BE2C (cell line): ENCODE measurements at regions not wholly inside any gene's neighbourhood (a gene's known extent, or its start where the extent isn't known, plus 50 kb on each side); places are given as distances from the start of the nearest gene placed in this dataset.

Experiments used
- DNase-seq: peaks from one replicate; pipeline ENCODE4 v3.0.0-alpha.2; 2020
- H3K27me3 ChIP-seq: fragments of 250-450 bp; sonication (Bioruptor Pico); 2 replicates; pipeline ENCODE4 v1.5.1; 2020; ENCODE audit warnings: mild to moderate bottlenecking
- H3K36me3 ChIP-seq: fragments of 250-450 bp; sonication (Bioruptor Pico); 2 replicates; pipeline ENCODE4 v1.5.1; 2020; ENCODE audit warnings: mild to moderate bottlenecking
- H3K4me1 ChIP-seq: fragments of 250-450 bp; sonication (Bioruptor Pico); 2 replicates; pipeline ENCODE4 v1.5.1; 2020
- H3K4me3 ChIP-seq: 2 replicates; pipeline ENCODE4 v1.5.1; 2011; ENCODE audit warnings: low read depth, low read length
- H3K9me3 ChIP-seq: fragments of 250-450 bp; sonication (Bioruptor Pico); 2 replicates; pipeline ENCODE4 v1.5.1; 2020
- TF ChIP-seq, protein P1 (sequence below): IDR thresholded peaks from 2 replicates; pipeline ENCODE4 v1.5.1; 2012; ENCODE audit warnings: mild to moderate bottlenecking, low read depth, low read length

DNA sequence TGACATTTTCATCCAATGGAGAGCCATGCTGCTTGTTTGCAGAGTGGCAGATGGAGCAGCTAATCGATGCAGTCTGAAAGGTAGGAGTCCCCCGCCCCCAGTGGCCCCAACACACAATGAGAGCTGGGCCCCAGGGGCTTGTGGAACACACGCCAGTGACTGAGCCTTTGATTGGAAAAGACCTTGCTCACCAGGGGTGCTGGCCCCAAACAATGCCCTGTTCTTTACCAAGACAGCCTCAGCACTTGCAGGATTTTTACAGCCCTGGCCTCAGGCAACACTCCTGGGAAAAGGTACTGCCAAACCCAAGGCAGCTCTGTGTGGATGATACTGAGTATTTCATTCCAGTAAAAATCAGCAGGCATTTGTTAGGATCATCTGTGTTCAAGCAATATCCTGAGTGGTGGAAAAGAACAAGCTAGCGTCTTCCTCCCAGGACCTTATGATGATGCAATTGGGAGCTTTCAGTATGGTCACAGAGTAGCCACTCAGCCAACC, 276.8 kb upstream of the CLINT1 start:
- peaks cover 13% of the 10 kb centered on the region for H3K4me1 ChIP-seq
- H3K4me3 ChIP-seq: no peak overlapping the region
- TF ChIP-seq, protein P1, sequence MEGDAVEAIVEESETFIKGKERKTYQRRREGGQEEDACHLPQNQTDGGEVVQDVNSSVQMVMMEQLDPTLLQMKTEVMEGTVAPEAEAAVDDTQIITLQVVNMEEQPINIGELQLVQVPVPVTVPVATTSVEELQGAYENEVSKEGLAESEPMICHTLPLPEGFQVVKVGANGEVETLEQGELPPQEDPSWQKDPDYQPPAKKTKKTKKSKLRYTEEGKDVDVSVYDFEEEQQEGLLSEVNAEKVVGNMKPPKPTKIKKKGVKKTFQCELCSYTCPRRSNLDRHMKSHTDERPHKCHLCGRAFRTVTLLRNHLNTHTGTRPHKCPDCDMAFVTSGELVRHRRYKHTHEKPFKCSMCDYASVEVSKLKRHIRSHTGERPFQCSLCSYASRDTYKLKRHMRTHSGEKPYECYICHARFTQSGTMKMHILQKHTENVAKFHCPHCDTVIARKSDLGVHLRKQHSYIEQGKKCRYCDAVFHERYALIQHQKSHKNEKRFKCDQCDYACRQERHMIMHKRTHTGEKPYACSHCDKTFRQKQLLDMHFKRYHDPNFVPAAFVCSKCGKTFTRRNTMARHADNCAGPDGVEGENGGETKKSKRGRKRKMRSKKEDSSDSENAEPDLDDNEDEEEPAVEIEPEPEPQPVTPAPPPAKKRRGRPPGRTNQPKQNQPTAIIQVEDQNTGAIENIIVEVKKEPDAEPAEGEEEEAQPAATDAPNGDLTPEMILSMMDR: no peak
- H3K9me3 ChIP-seq: no peaks in the 10 kb centered on the region
- no peaks in the 10 kb centered on the region for H3K27me3 ChIP-seq
- no peak for DNase-seq
- no peaks in the 10 kb centered on the region for H3K36me3 ChIP-seq

DNA sequence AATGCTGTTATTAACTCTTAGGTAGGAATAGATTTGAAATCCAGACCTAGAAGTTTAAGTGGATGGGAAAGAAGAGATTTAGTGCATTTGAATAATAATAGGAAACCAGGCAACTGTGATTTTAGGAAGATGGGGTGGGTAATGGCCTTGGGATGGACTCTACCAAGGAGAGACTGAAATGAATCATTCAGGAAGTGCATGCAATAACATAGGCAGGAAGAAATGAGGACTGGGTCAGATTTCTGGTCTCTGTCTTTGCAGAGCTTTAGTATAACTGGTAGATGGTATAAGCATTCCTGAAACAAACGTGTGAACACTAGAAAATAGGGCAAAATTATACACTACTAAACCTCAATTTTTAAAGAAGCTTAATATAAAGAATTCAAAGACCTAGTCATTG, 274.4 kb upstream of the CLINT1 start:
- TF ChIP-seq, protein P1: no peak
- no peak overlapping the region for H3K4me3 ChIP-seq
- DNase-seq: no peak
- H3K4me1 ChIP-seq: peaks cover 13% of the 10 kb centered on the region
- H3K9me3 ChIP-seq: no peaks in the 10 kb centered on the region
- no peaks in the 10 kb centered on the region for H3K27me3 ChIP-seq
- H3K36me3 ChIP-seq: no peaks in the 10 kb centered on the region

DNA sequence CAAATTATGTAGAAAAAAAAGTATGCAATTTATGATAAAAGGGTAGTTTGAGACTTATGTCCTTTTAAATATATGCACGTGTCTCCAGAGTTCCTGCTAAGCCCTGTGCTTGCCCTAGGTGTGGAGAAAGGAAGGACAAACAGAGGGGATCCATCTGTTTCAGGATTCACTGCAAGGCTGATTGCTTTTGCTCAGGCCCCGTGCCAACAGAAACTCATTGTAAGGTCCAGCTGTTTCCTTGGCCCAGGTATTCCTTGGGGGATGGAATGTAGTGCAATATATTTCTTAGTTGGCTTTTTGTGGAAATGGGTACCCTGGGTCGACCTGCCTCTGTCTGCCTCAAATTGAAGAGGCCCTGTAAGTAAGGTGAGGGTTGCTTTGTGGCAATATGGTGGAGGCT, 268.6 kb upstream of the CLINT1 start:
- TF ChIP-seq, protein P1: no peak
- H3K4me1 ChIP-seq: peaks cover under 1% of the 10 kb centered on the region; the same call in 1 of the 2 replicates

DNA sequence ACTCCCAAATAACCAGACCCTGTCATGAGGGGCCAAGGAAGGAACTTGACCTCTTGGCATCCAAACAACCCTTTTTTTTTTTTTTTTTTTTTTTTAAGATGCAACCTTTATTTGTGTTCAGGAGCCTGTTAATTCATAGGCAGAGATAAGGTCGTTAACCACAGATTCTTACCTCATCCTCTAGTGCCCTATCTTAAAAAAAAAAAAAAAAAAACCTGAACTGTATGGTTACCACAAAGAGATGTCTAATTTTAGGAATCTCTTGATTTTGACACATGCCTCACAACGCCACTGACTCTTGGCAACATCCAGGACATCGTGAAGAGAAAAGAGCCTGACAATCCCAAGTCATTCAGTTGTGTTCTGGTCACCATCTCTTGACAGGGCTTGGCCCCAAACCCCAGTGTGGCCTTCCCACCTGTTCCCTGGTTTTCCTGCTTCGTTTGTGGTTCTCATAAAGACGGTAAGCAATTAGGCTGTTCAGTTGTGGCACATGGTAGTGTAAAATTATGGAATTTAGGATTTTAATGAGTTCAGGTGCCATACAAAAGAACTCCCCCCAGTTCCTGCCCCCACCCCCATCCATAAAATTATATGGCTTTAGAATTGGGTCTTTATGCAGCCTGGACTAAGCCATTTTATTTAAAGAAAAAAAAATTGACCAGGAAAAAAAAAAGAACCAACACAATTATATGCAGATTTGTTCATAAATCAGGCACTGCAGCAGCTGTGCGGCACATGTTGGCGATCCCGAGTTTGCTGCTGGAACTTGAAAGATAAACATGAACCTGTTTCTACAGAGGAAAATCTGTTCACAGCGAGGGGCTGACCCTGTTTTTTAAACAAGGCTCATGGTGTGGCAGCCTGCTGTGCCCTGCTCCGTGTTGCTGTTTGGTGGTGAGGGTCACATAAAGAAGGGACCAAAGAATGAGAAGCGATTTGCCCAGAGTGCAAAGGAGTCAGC, 267.8 kb upstream of the CLINT1 start:
- Histone ChIP-seq H3K4me3 (no peak overlapping the region), H3K4me1 (no peaks in the 10 kb centered on the region), H3K9me3 (no peaks in the 10 kb centered on the region), H3K36me3 (no peaks in the 10 kb centered on the region), H3K27me3 (no peaks in the 10 kb centered on the region)
- no peak for DNase-seq
- TF ChIP-seq, protein P1: no peak

More for the DNA sequence above, 268.6 kb upstream of the CLINT1 start:
- no peaks in the 10 kb centered on the region for H3K9me3 ChIP-seq
- H3K27me3 ChIP-seq: no peaks in the 10 kb centered on the region
- H3K4me3 ChIP-seq: no peak overlapping the region
- no peaks in the 10 kb centered on the region for H3K36me3 ChIP-seq
- no peak for DNase-seq

DNA sequence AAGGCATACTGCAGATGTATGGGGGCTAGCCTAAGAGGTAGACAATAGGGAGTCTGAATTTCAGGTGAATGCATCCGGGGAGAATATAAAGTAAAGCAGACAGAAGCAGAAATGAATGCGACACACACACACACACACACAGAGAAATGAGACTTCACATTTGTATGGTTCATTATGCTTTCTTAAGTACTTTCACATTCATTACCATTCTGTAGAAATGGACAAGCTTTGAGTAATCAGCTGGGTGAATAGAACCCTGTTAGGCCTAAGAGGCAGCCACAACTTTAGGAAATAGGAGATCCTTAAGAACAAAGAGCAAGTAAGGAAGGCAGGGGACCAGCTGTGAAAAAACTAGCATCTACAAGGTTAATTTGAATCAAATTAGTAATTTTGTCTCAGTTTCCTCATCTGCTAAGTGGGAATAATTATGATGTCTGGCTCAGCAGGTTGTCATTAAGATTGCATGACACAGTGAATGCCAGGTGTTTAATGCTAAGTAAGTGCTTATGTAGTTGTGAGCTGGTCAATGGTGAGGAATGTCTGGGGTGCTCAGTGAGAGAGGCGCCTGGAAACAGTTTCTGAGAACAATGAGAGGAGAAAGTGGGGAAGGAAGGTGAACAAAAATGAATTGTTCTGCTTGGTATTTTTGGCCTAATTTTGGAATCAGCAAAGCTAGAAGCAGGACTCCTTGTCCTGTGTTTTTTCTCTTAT, 265.8 kb upstream of the CLINT1 start:
- Histone ChIP-seq H3K4me3 (no peak overlapping the region), H3K36me3 (no peaks in the 10 kb centered on the region), H3K4me1 (no peaks in the 10 kb centered on the region), H3K27me3 (no peaks in the 10 kb centered on the region), H3K9me3 (no peaks in the 10 kb centered on the region)
- DNase-seq: no peak
- TF ChIP-seq, protein P1: no peak
